ENCODE measurements at regions not wholly inside any gene's neighbourhood (a gene's known extent, or its start where the extent isn't known, plus 50 kb on each side); places are given as distances from the start of the nearest gene placed in this dataset.
"Not testable (repeated sequence)": the region's sequence is repeated elsewhere in the genome, so short reads cannot be mapped to it uniquely, and the experiment has no call there.

- H3K27ac ChIP-seq (ENCODE audit: insufficient read depth, low read length, poor library complexity, severe bottlenecking): no peak overlapping the region
- DNase-seq (no peak), ATAC-seq (ENCODE audit: low read depth in 2 of 2) (no peak)
- H3K27me3 ChIP-seq (ENCODE audit: control insufficient read depth, insufficient read depth, low read length): no peaks in the 10 kb centered on the region
- H3K27me3 Mint-ChIP-seq: peaks cover 9% of the 10 kb centered on the region
- no peaks in the 10 kb centered on the region for H3K4me1 ChIP-seq (ENCODE audit: control insufficient read depth, insufficient read depth, low read length, poor library complexity, severe bottlenecking)
- no peaks in the 10 kb centered on the region for H3K36me3 Mint-ChIP-seq
- H3K9me3 Mint-ChIP-seq: peaks cover 0 to 8% (median 0%) of the 10 kb centered on the region in 7 donors
- H3K4me1 Mint-ChIP-seq: no peaks in the 10 kb centered on the region
- no peak overlapping the region for H3K27ac Mint-ChIP-seq
- no peaks in the 10 kb centered on the region for H3K36me3 ChIP-seq (ENCODE audit: control insufficient read depth, insufficient read depth, low read length)
- no peak overlapping the region for H3K4me3 Mint-ChIP-seq
- no peak overlapping the region for H3K4me3 ChIP-seq (ENCODE audit: low read depth, low read length)
- no peaks in the 10 kb centered on the region for H3K9me3 ChIP-seq (ENCODE audit: control insufficient read depth in 2 of 2, low read length in 2 of 2)
These were observed 121.5 kb upstream of the RNF32 start for GRCh38 chr7:156519070-156519469.

- Mint-ChIP-seq H3K36me3 (no peaks in the 10 kb centered on the region), H3K9me3 (peaks cover 0 to 10% (median 0%) of the 10 kb centered on the region in 7 donors), H3K4me3 (no peak overlapping the region), H3K27me3 (peaks cover 9% of the 10 kb centered on the region), H3K4me1 (no peaks in the 10 kb centered on the region), H3K27ac (no peak overlapping the region)
- no peaks in the 10 kb centered on the region for H3K36me3 ChIP-seq (ENCODE audit: control insufficient read depth, insufficient read depth, low read length)
- H3K27ac ChIP-seq (ENCODE audit: insufficient read depth, low read length, poor library complexity, severe bottlenecking): no peak overlapping the region
- ATAC-seq (ENCODE audit: low read depth in 2 of 2): no peak
- no peaks in the 10 kb centered on the region for H3K27me3 ChIP-seq (ENCODE audit: control insufficient read depth, insufficient read depth, low read length)
- H3K4me3 ChIP-seq (ENCODE audit: low read depth, low read length): no peak overlapping the region
- no peak for DNase-seq
- H3K4me1 ChIP-seq (ENCODE audit: control insufficient read depth, insufficient read depth, low read length, poor library complexity, severe bottlenecking): no peaks in the 10 kb centered on the region
- H3K9me3 ChIP-seq (ENCODE audit: control insufficient read depth in 2 of 2, low read length in 2 of 2): no peaks in the 10 kb centered on the region
These were observed 122.1 kb upstream of the RNF32 start for GRCh38 chr7:156518466-156518865.

GRCh38 chr7:156517858-156518257, 122.7 kb upstream of the RNF32 start:
- not testable (repeated sequence) for ATAC-seq (ENCODE audit: low read depth in 2 of 2); DNase-seq; H3K36me3 Mint-ChIP-seq; H3K27ac Mint-ChIP-seq; H3K4me1 ChIP-seq (ENCODE audit: control insufficient read depth, insufficient read depth, low read length, poor library complexity, severe bottlenecking); H3K9me3 Mint-ChIP-seq; H3K4me3 ChIP-seq (ENCODE audit: low read depth, low read length); H3K27me3 Mint-ChIP-seq; H3K4me1 Mint-ChIP-seq; H3K27ac ChIP-seq (ENCODE audit: insufficient read depth, low read length, poor library complexity, severe bottlenecking); H3K36me3 ChIP-seq (ENCODE audit: control insufficient read depth, insufficient read depth, low read length); H3K4me3 Mint-ChIP-seq; H3K9me3 ChIP-seq (ENCODE audit: control insufficient read depth in 2 of 2, low read length in 2 of 2); H3K27me3 ChIP-seq (ENCODE audit: control insufficient read depth, insufficient read depth, low read length)

- Histone ChIP-seq H3K4me1 (ENCODE audit: control insufficient read depth, insufficient read depth, low read length, poor library complexity, severe bottlenecking) (no peaks in the 10 kb centered on the region), H3K9me3 (ENCODE audit: control insufficient read depth in 2 of 2, low read length in 2 of 2) (no peaks in the 10 kb centered on the region), H3K27me3 (ENCODE audit: control insufficient read depth, insufficient read depth, low read length) (no peaks in the 10 kb centered on the region), H3K4me3 (ENCODE audit: low read depth, low read length) (no peak overlapping the region), H3K27ac (ENCODE audit: insufficient read depth, low read length, poor library complexity, severe bottlenecking) (no peak overlapping the region), H3K36me3 (ENCODE audit: control insufficient read depth, insufficient read depth, low read length) (no peaks in the 10 kb centered on the region)
- Mint-ChIP-seq H3K4me3 (no peak overlapping the region), H3K4me1 (no peaks in the 10 kb centered on the region), H3K36me3 (no peaks in the 10 kb centered on the region), H3K27ac (no peak overlapping the region), H3K9me3 (peaks cover 0 to 10% (median 0%) of the 10 kb centered on the region in 7 donors), H3K27me3 (peaks cover 5% of the 10 kb centered on the region)
- ATAC-seq (ENCODE audit: low read depth in 2 of 2) (no peak), DNase-seq (no peak)
These were observed 123.7 kb upstream of the RNF32 start for GRCh38 chr7:156516791-156517378.

- no peaks in the 10 kb centered on the region for H3K4me1 Mint-ChIP-seq
- no peak for ATAC-seq (ENCODE audit: low read depth in 2 of 2)
- Histone ChIP-seq H3K4me1 (ENCODE audit: control insufficient read depth, insufficient read depth, low read length, poor library complexity, severe bottlenecking) (no peaks in the 10 kb centered on the region), H3K27me3 (ENCODE audit: control insufficient read depth, insufficient read depth, low read length) (no peaks in the 10 kb centered on the region), H3K36me3 (ENCODE audit: control insufficient read depth, insufficient read depth, low read length) (no peaks in the 10 kb centered on the region), H3K27ac (ENCODE audit: insufficient read depth, low read length, poor library complexity, severe bottlenecking) (no peak overlapping the region), H3K4me3 (ENCODE audit: low read depth, low read length) (no peak overlapping the region), H3K9me3 (ENCODE audit: control insufficient read depth in 2 of 2, low read length in 2 of 2) (no peaks in the 10 kb centered on the region)
- no peak overlapping the region for H3K27ac Mint-ChIP-seq
- no peak for DNase-seq
- H3K4me3 Mint-ChIP-seq: no peak overlapping the region
- H3K9me3 Mint-ChIP-seq: peaks cover 2 to 11% (median 3%) of the 10 kb centered on the region in 7 donors
- H3K36me3 Mint-ChIP-seq: no peaks in the 10 kb centered on the region
- peaks cover 5% of the 10 kb centered on the region for H3K27me3 Mint-ChIP-seq
These were observed 124.4 kb upstream of the RNF32 start for GRCh38 chr7:156515911-156516790.

GRCh38 chr7:156514851-156515250, 125.7 kb upstream of the RNF32 start:
- ATAC-seq (ENCODE audit: low read depth in 2 of 2) (no peak), DNase-seq (no peak)
- no peaks in the 10 kb centered on the region for H3K27me3 ChIP-seq (ENCODE audit: control insufficient read depth, insufficient read depth, low read length)
- no peaks in the 10 kb centered on the region for H3K36me3 Mint-ChIP-seq
- no peaks in the 10 kb centered on the region for H3K4me1 Mint-ChIP-seq
- peaks cover 3 to 8% of the 10 kb centered on the region in 2 experiments for H3K9me3 ChIP-seq (ENCODE audit: control insufficient read depth in 2 of 2, low read length in 2 of 2)
- H3K36me3 ChIP-seq (ENCODE audit: control insufficient read depth, insufficient read depth, low read length): no peaks in the 10 kb centered on the region
- H3K27ac ChIP-seq (ENCODE audit: insufficient read depth, low read length, poor library complexity, severe bottlenecking): no peak overlapping the region
- H3K27ac Mint-ChIP-seq: no peak overlapping the region
- no peaks in the 10 kb centered on the region for H3K4me1 ChIP-seq (ENCODE audit: control insufficient read depth, insufficient read depth, low read length, poor library complexity, severe bottlenecking)
- H3K27me3 Mint-ChIP-seq: peaks cover 5% of the 10 kb centered on the region
- no peak overlapping the region for H3K4me3 ChIP-seq (ENCODE audit: low read depth, low read length)
- no peak overlapping the region for H3K4me3 Mint-ChIP-seq
- peaks cover 2 to 15% (median 6%) of the 10 kb centered on the region in 7 donors for H3K9me3 Mint-ChIP-seq

GRCh38 chr7:156511426-156511825, 129.1 kb upstream of the RNF32 start:
- peaks cover 2% of the 10 kb centered on the region for H3K27me3 ChIP-seq (ENCODE audit: control insufficient read depth, insufficient read depth, low read length)
- no peak for DNase-seq
- no peak overlapping the region for H3K4me3 Mint-ChIP-seq
- peaks cover 3 to 8% of the 10 kb centered on the region in 2 experiments for H3K9me3 ChIP-seq (ENCODE audit: control insufficient read depth in 2 of 2, low read length in 2 of 2)
- no peak overlapping the region for H3K4me3 ChIP-seq (ENCODE audit: low read depth, low read length)
- H3K9me3 Mint-ChIP-seq: peaks cover 4 to 23% (median 16%) of the 10 kb centered on the region in 7 donors
- peaks cover 13% of the 10 kb centered on the region for H3K27me3 Mint-ChIP-seq
- no peaks in the 10 kb centered on the region for H3K4me1 Mint-ChIP-seq
- no peak overlapping the region for H3K27ac Mint-ChIP-seq
- no peaks in the 10 kb centered on the region for H3K36me3 ChIP-seq (ENCODE audit: control insufficient read depth, insufficient read depth, low read length)
- H3K27ac ChIP-seq (ENCODE audit: insufficient read depth, low read length, poor library complexity, severe bottlenecking): no peak overlapping the region
- no peaks in the 10 kb centered on the region for H3K36me3 Mint-ChIP-seq
- ATAC-seq (ENCODE audit: low read depth in 2 of 2): no peak
- no peaks in the 10 kb centered on the region for H3K4me1 ChIP-seq (ENCODE audit: control insufficient read depth, insufficient read depth, low read length, poor library complexity, severe bottlenecking)

GRCh38 chr7:156510966-156511365, 129.6 kb upstream of the RNF32 start:
- H3K27ac Mint-ChIP-seq: no peak overlapping the region
- no peaks in the 10 kb centered on the region for H3K36me3 Mint-ChIP-seq
- Histone ChIP-seq H3K27ac (ENCODE audit: insufficient read depth, low read length, poor library complexity, severe bottlenecking) (no peak overlapping the region), H3K36me3 (ENCODE audit: control insufficient read depth, insufficient read depth, low read length) (no peaks in the 10 kb centered on the region), H3K4me1 (ENCODE audit: control insufficient read depth, insufficient read depth, low read length, poor library complexity, severe bottlenecking) (no peaks in the 10 kb centered on the region), H3K27me3 (ENCODE audit: control insufficient read depth, insufficient read depth, low read length) (peaks cover 2% of the 10 kb centered on the region), H3K4me3 (ENCODE audit: low read depth, low read length) (no peak overlapping the region), H3K9me3 (ENCODE audit: control insufficient read depth in 2 of 2, low read length in 2 of 2) (peaks cover 3 to 8% of the 10 kb centered on the region in 2 experiments)
- H3K9me3 Mint-ChIP-seq: peaks cover 4 to 23% (median 16%) of the 10 kb centered on the region in 7 donors
- no peaks in the 10 kb centered on the region for H3K4me1 Mint-ChIP-seq
- ATAC-seq (ENCODE audit: low read depth in 2 of 2) (no peak), DNase-seq (no peak)
- no peak overlapping the region for H3K4me3 Mint-ChIP-seq
- peaks cover 13% of the 10 kb centered on the region for H3K27me3 Mint-ChIP-seq
